Keratinocyte (primary cell): ENCODE measurements at regions not wholly inside any gene's neighbourhood (a gene's known extent, or its start where the extent isn't known, plus 50 kb on each side); places are given as distances from the start of the nearest gene placed in this dataset.

Experiments used
- DNase-seq: peaks from one replicate; pipeline ENCODE4 v3.0.0-alpha.2; 2011; ENCODE audit warnings: low read depth, missing footprints, low spot score
- FAIRE-seq: peaks from 2 replicates; lab custom pipeline; 2011; peaks lifted over from hg19 to GRCh38; lab: Jason Lieb, UNC
- H2AFZ ChIP-seq: 2 replicates; pipeline ENCODE4 v1.6.0; 2012; ENCODE audit warnings: low read length, control low read depth, inconsistent platforms; ENCODE audit not compliant: control insufficient read depth
- H3K27ac ChIP-seq: 2 replicates; pipeline ENCODE4 v1.5.1; 2011; ENCODE audit warnings: low read length; ENCODE audit not compliant: control insufficient read depth, insufficient read depth
- H3K27me3 ChIP-seq: 3 replicates; pipeline ENCODE4 v1.6.0; 2011; ENCODE audit warnings: low read length; ENCODE audit not compliant: control insufficient read depth, insufficient read depth; ENCODE audit errors: extremely low read depth
- H3K36me3 ChIP-seq, 2 experiments: 2 replicates in 1 of 2; 3 replicates in 1 of 2; pipeline ENCODE4 v1.5.1; 2011; ENCODE audit warnings: low read length in 2 of 2, mild to moderate bottlenecking in 1 of 2; ENCODE audit not compliant: control insufficient read depth in 2 of 2, insufficient read depth in 2 of 2; ENCODE audit errors: extremely low read depth in 1 of 2
- H3K4me1 ChIP-seq: 3 replicates; pipeline ENCODE4 v1.5.1; 2011; ENCODE audit warnings: low read length; ENCODE audit not compliant: control insufficient read depth, insufficient read depth; ENCODE audit errors: extremely low read depth
- H3K4me2 ChIP-seq: 3 replicates; pipeline ENCODE4 v1.6.0; 2011; ENCODE audit warnings: low read depth, low read length; ENCODE audit not compliant: control insufficient read depth, insufficient read depth; ENCODE audit errors: extremely low read depth
- H3K4me3 ChIP-seq, 3 experiments: fragments of 200-600 bp in 1 of 3; sonication (generic) in 1 of 3; 2 replicates in 2 of 3; 3 replicates in 1 of 3; pipeline ENCODE4 v1.5.1; 2011 to 2016; ENCODE audit warnings: low read length in 3 of 3, mild to moderate bottlenecking in 3 of 3, control low read depth in 2 of 3, inconsistent platforms in 1 of 3, low read depth in 1 of 3, mixed read lengths in 1 of 3, mixed run types in 1 of 3, moderate library complexity in 1 of 3; ENCODE audit not compliant: control insufficient read depth in 2 of 3, insufficient read depth in 2 of 3; ENCODE audit errors: extremely low read depth in 1 of 3
- H3K79me2 ChIP-seq: 2 replicates; pipeline ENCODE4 v1.6.0; 2012; ENCODE audit warnings: low read length; ENCODE audit not compliant: control insufficient read depth, insufficient read depth
- H3K9ac ChIP-seq: 3 replicates; pipeline ENCODE4 v1.6.0; 2011; ENCODE audit warnings: low read length; ENCODE audit not compliant: control insufficient read depth, insufficient read depth; ENCODE audit errors: extremely low read depth
- H3K9me1 ChIP-seq: 3 replicates; pipeline ENCODE4 v1.6.0; 2011; ENCODE audit warnings: low read length; ENCODE audit not compliant: control insufficient read depth, insufficient read depth; ENCODE audit errors: extremely low read depth
- H3K9me3 ChIP-seq: 2 replicates; pipeline ENCODE4 v1.5.1; 2012; ENCODE audit warnings: low read depth, low read length; ENCODE audit not compliant: control insufficient read depth
- H4K20me1 ChIP-seq: 3 replicates; pipeline ENCODE4 v1.6.0; 2011; ENCODE audit warnings: low read length; ENCODE audit not compliant: control insufficient read depth, insufficient read depth; ENCODE audit errors: extremely low read depth
- EZH2 ChIP-seq: IDR thresholded peaks from one replicate; pipeline ENCODE4 v1.6.1; 2012; ENCODE audit warnings: inconsistent platforms, mild to moderate bottlenecking, low read length, moderate library complexity
- dilution Hi-C: fragments of 300-500 bp; cut with MboI; formaldehyde crosslinking; loops from one replicate; pipeline ENCODE4 v1.7.0; 2020; ENCODE audit warnings: low sequenced_read_pairs; ENCODE audit not compliant: extremely low pct_ligation_motif_present
- TF ChIP-seq, protein P1 (sequence below), 3 experiments: IDR thresholded peaks in 1 of 3; conservative IDR thresholded peaks in 1 of 3; optimal IDR thresholded peaks in 1 of 3; 2 replicates in 2 of 3; 3 replicates in 1 of 3; pipeline versions ENCODE3 to v1.5.1; 2011; ENCODE audit warnings: low read length in 3 of 3, mild to moderate bottlenecking in 3 of 3, moderate library complexity in 2 of 3, control low read depth in 1 of 3, inconsistent platforms in 1 of 3; ENCODE audit not compliant: insufficient read depth in 2 of 3; ENCODE audit errors: extremely low read depth in 1 of 3

DNA sequence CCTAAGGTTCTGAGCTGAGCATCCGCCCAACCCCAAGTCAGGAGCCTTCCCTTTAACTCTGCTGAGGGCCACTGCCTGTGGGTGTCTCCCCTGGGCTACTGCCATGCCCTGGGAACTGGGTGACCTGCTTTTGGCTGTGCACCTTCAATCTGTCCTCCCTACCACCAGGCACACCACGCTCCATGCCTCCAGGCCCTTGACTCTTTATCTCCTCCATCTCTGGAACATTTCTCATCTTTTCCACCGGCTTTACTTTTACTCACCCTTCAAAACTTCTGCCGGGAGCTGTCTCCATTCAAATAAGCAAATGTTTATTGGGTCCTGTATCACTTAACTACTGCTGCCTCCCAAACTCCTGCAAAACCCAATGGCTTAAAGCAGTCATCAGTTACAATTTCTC, 83.3 kb upstream of the NHSL1 start:
- FAIRE-seq (no peak), DNase-seq (no peak)
- Histone ChIP-seq H3K27ac (no peak overlapping the region), H3K9ac (no peak overlapping the region), H3K79me2 (peaks cover 44% of the 10 kb centered on the region), H3K4me3 (no peak overlapping the region), H2AFZ (no peak overlapping the region), H3K9me3 (no peaks in the 10 kb centered on the region), H3K9me1 (peaks cover 2% of the 10 kb centered on the region), H3K4me2 (no peak overlapping the region), H3K36me3 (peaks cover 0 to 3% of the 10 kb centered on the region in 2 experiments), H3K27me3 (no peaks in the 10 kb centered on the region), H3K4me1 (no peaks in the 10 kb centered on the region), H4K20me1 (no peaks in the 10 kb centered on the region)
- dilution Hi-C loops: no loop called here
- TF ChIP-seq EZH2: no peak
- TF ChIP-seq, protein P1, sequence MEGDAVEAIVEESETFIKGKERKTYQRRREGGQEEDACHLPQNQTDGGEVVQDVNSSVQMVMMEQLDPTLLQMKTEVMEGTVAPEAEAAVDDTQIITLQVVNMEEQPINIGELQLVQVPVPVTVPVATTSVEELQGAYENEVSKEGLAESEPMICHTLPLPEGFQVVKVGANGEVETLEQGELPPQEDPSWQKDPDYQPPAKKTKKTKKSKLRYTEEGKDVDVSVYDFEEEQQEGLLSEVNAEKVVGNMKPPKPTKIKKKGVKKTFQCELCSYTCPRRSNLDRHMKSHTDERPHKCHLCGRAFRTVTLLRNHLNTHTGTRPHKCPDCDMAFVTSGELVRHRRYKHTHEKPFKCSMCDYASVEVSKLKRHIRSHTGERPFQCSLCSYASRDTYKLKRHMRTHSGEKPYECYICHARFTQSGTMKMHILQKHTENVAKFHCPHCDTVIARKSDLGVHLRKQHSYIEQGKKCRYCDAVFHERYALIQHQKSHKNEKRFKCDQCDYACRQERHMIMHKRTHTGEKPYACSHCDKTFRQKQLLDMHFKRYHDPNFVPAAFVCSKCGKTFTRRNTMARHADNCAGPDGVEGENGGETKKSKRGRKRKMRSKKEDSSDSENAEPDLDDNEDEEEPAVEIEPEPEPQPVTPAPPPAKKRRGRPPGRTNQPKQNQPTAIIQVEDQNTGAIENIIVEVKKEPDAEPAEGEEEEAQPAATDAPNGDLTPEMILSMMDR (optimal IDR thresholded peaks at IDR 0.05 in 1 of 3, IDR thresholded peaks at IDR 0.05 in 1 of 3, conservative IDR thresholded peaks at IDR 0.05 in 1 of 3; ENCODE audit: extremely low read depth in 1 of 3, insufficient read depth in 2 of 3, low read length in 3 of 3): no peak

GRCh38 chr6:138586638-138587037, 87.3 kb upstream of the NHSL1 start:
- Histone ChIP-seq H3K9me3 (no peaks in the 10 kb centered on the region), H3K79me2 (peaks cover 56% of the 10 kb centered on the region), H3K9ac (no peak overlapping the region), H3K9me1 (peaks cover 2% of the 10 kb centered on the region), H3K4me3 (no peak overlapping the region), H2AFZ (no peak overlapping the region), H4K20me1 (no peaks in the 10 kb centered on the region), H3K27ac (no peak overlapping the region), H3K4me1 (no peaks in the 10 kb centered on the region), H3K36me3 (peaks cover 0 to 3% of the 10 kb centered on the region in 2 experiments), H3K27me3 (no peaks in the 10 kb centered on the region), H3K4me2 (no peak overlapping the region)
- dilution Hi-C loops: no loop called here
- TF ChIP-seq, protein P1 (optimal IDR thresholded peaks at IDR 0.05 in 1 of 3, IDR thresholded peaks at IDR 0.05 in 1 of 3, conservative IDR thresholded peaks at IDR 0.05 in 1 of 3; ENCODE audit: extremely low read depth in 1 of 3, insufficient read depth in 2 of 3, low read length in 3 of 3): no peak
- no peak for TF ChIP-seq EZH2
- DNase-seq (no peak), FAIRE-seq (no peak)
